Muscle of leg (tissue), 3 donors: ENCODE measurements at regions not wholly inside any gene's neighbourhood (a gene's known extent, or its start where the extent isn't known, plus 50 kb on each side); places are given as distances from the start of the nearest gene placed in this dataset.

Source experiments
- DNase-seq: peaks from one replicate; pipeline ENCODE4 v3.0.0; 2013
- H3K27ac ChIP-seq: one replicate; pipeline ENCODE4 v1.5.1; 2013; ENCODE audit warnings: mild to moderate bottlenecking, low read length, control low read depth
- H3K27me3 ChIP-seq: one replicate; pipeline ENCODE4 v1.6.1; 2013; ENCODE audit warnings: low read length; ENCODE audit not compliant: control insufficient read depth, insufficient read depth
- H3K36me3 ChIP-seq: one replicate; pipeline ENCODE4 v1.6.1; 2013; ENCODE audit warnings: low read length; ENCODE audit not compliant: control insufficient read depth, insufficient read depth
- H3K4me1 ChIP-seq: one replicate; pipeline ENCODE4 v1.6.1; 2013; ENCODE audit warnings: low read length; ENCODE audit not compliant: control insufficient read depth, insufficient read depth
- H3K4me3 ChIP-seq: one replicate; pipeline ENCODE4 v1.5.1; 2013; ENCODE audit warnings: low read length, control low read depth
- H3K9me3 ChIP-seq: replicated peaks from 2 replicates; pipeline ENCODE4 v1.6.1; 2013; ENCODE audit warnings: low read depth, low read length; ENCODE audit not compliant: control insufficient read depth
- WGBS: methylation state at CpG from one replicate; pipeline ENCODE4 v1.1.5; 2013; ENCODE audit warnings: missing lambda C conversion rate; ENCODE audit not compliant: insufficient coverage; 5-methylcytosine and 5-hydroxymethylcytosine counted together

DNA sequence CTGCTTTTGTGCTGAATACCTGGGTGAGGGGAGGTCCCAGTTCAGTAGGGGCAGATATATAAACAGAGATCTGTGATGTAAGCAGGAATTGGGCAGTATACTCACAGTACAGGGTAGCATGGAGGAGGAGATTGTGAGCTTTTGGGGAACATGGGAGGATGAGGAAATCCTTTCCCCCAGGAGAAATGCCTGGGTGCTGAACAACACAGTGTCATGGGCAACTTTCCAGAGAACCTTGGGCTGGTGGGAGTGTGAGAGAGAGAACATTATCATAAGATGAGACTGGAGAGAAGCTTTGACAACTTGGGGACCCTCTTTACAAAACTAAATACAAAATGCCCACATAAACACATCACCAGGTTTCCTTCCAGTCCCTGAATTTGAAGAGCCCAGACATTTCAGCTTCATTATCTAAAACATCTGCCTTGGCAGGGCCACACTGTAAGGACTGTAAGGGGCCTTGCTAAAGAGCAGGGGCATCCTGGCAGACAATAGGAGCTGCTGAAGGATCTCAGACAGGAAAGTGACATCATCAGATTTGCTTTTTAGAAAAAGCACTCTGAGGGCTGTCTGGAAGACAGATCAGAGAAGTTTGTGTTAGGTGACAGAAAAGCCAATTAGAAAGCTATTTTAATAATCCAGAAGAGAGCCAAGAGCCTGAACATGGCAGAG lies 105.1 kb upstream of the FOXN2 start:
- H3K4me1 ChIP-seq, result peaks cover 10% of the 10 kb centered on the region
- H3K27me3 ChIP-seq, result no peaks in the 10 kb centered on the region
- H3K4me3 ChIP-seq, result no peak overlapping the region
- H3K9me3 ChIP-seq, result no peaks in the 10 kb centered on the region
- no peak overlapping the region for H3K27ac ChIP-seq
- DNase-seq, result peak; percentile 38
- no peaks in the 10 kb centered on the region for H3K36me3 ChIP-seq

DNA sequence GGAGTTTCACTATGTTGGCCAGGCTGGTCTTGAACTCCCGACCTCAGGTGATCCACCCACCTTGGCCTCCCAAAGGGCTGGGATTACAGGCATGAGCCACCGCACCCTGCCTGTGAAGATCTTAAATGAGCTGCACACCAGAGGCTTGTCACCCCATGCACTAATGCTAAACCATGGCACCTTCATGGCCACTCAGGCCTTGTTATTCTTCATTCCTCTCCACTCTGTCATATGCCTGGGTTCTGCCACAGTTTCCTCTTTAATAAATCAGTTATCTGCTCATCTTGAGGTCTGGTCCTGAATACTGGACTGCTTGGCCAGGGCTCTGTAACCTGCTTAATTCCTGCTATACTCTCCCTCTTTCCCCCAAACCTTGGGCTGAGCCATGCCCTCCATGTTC lies 104.3 kb upstream of the FOXN2 start:
- 71% methylated on average over 1 of the region's 2 CpGs for WGBS
- no peak for DNase-seq
- no peak overlapping the region for H3K27ac ChIP-seq
- no peaks in the 10 kb centered on the region for H3K9me3 ChIP-seq
- no peaks in the 10 kb centered on the region for H3K36me3 ChIP-seq
- no peaks in the 10 kb centered on the region for H3K27me3 ChIP-seq
- H3K4me3 ChIP-seq, result no peak overlapping the region
- peaks cover 9% of the 10 kb centered on the region for H3K4me1 ChIP-seq

DNA sequence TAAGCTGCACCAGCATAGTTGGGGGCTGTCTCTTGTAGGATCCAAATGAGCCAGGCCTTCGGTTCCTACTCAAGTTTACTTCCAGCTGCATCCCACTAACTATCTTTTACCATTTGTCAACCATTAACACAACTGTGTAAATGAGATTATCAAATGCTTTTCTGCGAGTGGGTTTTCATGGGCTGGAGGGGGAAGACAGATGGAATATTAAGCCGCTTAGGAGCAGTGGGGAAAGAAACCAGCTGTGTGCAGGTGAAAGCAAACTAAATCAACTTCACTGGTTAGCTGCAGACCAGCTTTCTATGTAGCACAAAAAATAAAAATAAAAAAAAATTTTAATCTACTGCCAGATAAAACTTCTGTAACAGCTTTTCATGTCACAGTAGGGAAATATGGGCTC lies 100.8 kb upstream of the FOXN2 start:
- no peaks in the 10 kb centered on the region for H3K9me3 ChIP-seq
- WGBS, result no CpG with 5 or more reads among the region's 3 CpGs
- no peak for DNase-seq

DNA sequence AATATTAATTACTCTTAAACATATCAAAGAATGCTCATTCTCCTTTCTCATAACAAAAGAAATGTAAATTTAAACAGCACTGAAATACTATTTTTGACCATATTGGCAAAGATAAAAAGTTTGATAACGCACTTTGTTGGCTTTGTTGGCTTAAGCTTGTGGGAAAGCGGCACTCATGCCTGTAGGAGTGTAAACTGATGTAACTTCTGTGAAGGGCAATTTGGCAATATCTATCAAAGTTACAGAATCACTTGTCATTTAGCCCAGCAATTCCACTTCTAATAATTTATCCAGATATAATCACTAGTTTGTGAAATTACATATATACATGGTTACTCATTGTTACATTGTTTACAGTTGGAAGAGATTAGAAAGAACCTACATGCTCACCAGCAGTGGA lies 96.3 kb upstream of the FOXN2 start:
- DNase-seq, result no peak
- Histone ChIP-seq H3K9me3 (no peaks in the 10 kb centered on the region), H3K27me3 (no peaks in the 10 kb centered on the region), H3K27ac (no peak overlapping the region), H3K36me3 (no peaks in the 10 kb centered on the region), H3K4me3 (no peak overlapping the region), H3K4me1 (no peaks in the 10 kb centered on the region)
- no CpG with 5 or more reads among the region's 2 CpGs for WGBS

More for the DNA sequence above, 100.8 kb upstream of the FOXN2 start:
- H3K27ac ChIP-seq, result no peak overlapping the region
- H3K27me3 ChIP-seq, result no peaks in the 10 kb centered on the region
- peaks cover 6% of the 10 kb centered on the region for H3K4me1 ChIP-seq
- H3K4me3 ChIP-seq, result no peak overlapping the region
- H3K36me3 ChIP-seq, result no peaks in the 10 kb centered on the region

DNA sequence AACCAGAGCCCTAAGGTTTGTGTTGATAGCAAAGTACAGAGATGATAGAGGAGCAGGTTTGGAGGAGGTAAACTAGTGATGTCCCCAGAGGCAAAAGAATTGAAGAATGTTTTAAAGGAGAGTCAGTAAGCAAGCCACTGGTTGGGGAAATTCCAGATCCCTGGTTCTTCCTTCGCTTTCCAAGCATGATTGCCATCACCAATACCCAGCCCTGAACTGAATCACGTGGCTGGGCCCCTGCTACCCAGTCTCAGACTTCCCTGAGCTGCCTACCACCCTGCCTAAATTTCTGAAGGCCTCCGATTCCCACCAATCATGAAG lies 95.3 kb upstream of the FOXN2 start:
- DNase-seq, result no peak
- H3K36me3 ChIP-seq, result no peaks in the 10 kb centered on the region

DNA sequence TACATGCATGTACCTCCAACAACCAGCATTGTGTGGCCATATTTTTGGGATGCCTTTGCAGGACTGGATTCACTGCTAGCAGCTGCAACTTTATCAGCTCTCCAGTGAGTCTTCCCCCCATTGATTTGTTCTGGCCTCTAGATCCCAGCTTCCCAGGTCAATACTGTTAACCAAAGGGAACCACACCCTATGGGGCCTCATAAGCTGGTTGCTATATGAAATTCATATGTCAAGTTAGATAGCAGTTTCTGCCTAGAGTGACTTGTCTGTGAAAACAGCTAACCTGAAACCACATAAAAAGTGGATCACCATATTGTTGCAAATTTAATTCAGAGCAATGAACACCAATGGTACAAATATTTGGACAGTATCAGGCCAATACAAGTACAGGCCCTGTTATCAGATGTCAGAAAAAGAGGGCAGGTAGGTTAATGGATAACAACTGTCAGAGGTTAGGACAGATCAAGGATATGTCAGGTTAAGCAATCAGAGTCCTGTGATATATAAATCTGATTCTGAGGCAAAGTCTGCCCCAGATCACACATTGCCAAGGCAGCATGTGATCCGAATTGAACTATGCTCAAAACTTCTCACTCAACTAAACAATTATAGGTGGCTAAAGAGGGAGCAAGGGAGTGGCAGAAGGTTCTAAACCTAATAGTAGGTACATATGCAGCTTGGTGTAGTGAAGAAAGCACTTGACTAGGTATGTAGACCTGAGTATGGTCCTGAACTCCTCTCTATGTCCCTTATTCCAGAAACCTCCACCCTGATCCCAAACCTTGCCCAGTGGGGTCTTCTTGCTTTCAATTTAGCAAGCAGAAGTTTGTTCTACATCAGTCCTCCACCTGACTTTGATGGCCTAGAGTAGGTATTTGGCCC lies 94.7 kb upstream of the FOXN2 start:
- no peaks in the 10 kb centered on the region for H3K36me3 ChIP-seq
- H3K4me1 ChIP-seq, result no peaks in the 10 kb centered on the region
- no peak overlapping the region for H3K4me3 ChIP-seq
- no peaks in the 10 kb centered on the region for H3K9me3 ChIP-seq
- no peak for DNase-seq
- no CpG with 5 or more reads among the region's 1 CpG for WGBS
- no peaks in the 10 kb centered on the region for H3K27me3 ChIP-seq
- no peak overlapping the region for H3K27ac ChIP-seq

More for the DNA sequence above, 95.3 kb upstream of the FOXN2 start:
- no peaks in the 10 kb centered on the region for H3K4me1 ChIP-seq
- WGBS, result 75% methylated on average over 3 of the region's 3 CpGs
- H3K9me3 ChIP-seq, result no peaks in the 10 kb centered on the region
- H3K27me3 ChIP-seq, result no peaks in the 10 kb centered on the region
- no peak overlapping the region for H3K4me3 ChIP-seq
- H3K27ac ChIP-seq, result no peak overlapping the region

DNA sequence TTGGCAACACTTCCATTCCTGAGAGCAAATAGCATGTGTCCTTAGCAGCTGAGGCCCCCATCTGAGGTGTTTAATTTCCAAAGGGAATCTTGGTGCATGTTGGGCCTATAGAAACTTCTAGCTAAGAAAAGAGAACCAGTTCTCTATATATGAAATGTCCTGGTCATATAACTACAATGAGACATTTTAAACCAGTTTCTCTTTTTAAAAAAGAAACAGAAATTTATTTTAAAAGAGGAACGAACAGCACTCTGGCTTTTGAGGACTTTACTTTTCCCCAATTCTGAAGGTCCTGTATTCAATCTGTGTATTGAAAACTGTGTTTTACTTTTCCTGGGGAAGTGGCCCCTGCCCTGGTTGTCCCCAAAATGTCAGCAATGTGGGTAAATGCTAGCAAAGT lies 94.0 kb upstream of the FOXN2 start:
- Histone ChIP-seq H3K4me1 (no peaks in the 10 kb centered on the region), H3K27ac (no peak overlapping the region), H3K27me3 (no peaks in the 10 kb centered on the region), H3K4me3 (no peak overlapping the region), H3K36me3 (no peaks in the 10 kb centered on the region), H3K9me3 (no peaks in the 10 kb centered on the region)
- no peak for DNase-seq
- WGBS, result no CpG with 5 or more reads among the region's 1 CpG

DNA sequence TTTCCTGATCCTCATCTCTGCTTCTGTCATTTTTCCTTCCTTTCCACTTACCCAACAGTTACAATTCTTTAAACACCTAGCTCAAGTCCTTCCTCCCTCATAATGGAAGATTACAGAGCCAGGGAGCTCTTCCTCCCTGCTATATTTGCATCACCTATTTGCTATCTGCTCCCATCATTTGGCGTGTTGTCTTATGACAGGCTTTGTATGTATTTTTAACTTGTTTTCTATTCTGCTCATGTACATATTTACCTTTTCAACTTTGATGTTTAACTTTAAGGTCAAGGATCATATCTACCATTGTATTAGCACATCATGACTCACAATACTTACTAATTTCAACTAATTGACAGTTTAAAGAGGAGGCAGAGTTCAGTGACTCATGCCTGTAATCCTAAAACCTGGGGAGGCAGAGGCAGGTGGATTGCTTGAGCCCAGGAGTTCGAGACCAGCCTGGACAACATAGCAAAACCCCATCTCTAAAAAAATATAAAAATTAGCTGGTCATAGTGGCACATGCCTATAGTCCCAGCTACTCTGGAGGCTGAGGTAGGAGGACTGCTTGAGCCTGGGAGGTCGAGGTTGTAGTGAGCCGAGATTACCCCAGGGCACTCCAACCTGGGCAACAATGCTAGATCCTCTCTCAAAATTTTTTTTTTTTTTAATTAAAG lies 92.5 kb upstream of the FOXN2 start:
- no peak for DNase-seq
- Histone ChIP-seq H3K4me3 (no peak overlapping the region), H3K9me3 (no peaks in the 10 kb centered on the region), H3K4me1 (no peaks in the 10 kb centered on the region), H3K27ac (no peak overlapping the region), H3K27me3 (no peaks in the 10 kb centered on the region), H3K36me3 (no peaks in the 10 kb centered on the region)
- no CpG with 5 or more reads among the region's 4 CpGs for WGBS

DNA sequence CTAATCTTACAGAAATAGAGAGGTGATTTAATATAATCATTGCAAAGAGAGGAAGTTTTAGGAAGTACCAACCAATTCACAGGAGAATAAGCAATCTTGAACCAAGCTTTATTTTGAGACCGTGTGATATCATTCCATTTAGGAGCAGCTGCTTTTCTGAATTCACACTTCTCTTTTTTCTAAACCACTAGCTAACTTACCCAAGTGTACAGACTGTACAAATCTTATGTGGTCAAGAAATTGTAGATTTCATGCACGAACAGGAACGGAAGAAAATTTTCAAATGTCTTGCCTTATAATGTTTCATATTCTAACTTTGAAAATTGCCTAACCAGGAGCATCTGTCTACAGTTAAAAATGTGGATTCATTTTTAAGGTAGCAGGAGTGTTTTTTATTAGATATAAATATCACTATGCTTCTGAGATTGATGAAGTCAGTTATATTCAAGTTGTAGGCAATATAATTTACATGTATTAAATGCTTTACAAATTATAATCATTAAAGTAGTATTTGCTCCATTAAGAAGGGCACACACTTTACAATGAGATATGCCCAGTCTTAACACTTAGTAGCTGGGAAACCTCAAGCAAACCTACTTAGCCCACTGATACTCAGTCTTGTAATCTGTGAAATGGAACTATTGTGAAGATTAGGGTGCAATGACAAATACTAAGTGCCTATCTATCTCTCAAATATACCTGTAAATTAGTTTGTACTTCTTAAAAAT lies 86.7 kb upstream of the FOXN2 start:
- Histone ChIP-seq H3K4me3 (no peak overlapping the region), H3K27me3 (no peaks in the 10 kb centered on the region), H3K9me3 (no peaks in the 10 kb centered on the region), H3K4me1 (no peaks in the 10 kb centered on the region), H3K36me3 (no peaks in the 10 kb centered on the region), H3K27ac (no peak overlapping the region)
- no CpG with 5 or more reads among the region's 3 CpGs for WGBS
- peak; percentile 56 for DNase-seq

DNA sequence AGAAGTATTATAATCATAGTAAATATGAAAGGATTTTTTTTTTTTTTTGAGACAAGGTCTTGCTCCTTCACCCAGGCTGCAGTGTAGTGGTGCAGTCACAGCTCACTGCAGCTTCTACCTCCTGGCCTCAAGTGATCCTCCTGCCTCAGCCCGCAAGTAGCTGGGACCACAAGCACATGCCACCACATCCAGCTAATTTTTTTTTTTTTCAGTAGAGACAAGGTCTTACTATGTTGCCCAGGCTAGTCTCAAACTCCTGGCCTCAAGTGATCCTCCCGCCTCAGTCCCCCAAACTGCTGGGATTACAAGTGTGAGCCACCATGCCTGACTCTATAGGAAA lies 86.2 kb upstream of the FOXN2 start:
- Histone ChIP-seq H3K27me3 (no peaks in the 10 kb centered on the region), H3K36me3 (no peaks in the 10 kb centered on the region), H3K9me3 (no peaks in the 10 kb centered on the region), H3K4me3 (no peak overlapping the region), H3K4me1 (no peaks in the 10 kb centered on the region), H3K27ac (no peak overlapping the region)
- 100% methylated on average over 2 of the region's 2 CpGs for WGBS
- DNase-seq, result no peak
